Progenitor cell of endocrine pancreas (in vitro differentiated cells): ENCODE measurements at regions not wholly inside any gene's neighbourhood (a gene's known extent, or its start where the extent isn't known, plus 50 kb on each side); places are given as distances from the start of the nearest gene placed in this dataset.

ENCODE experiments used
- DNase-seq: peaks from one replicate; pipeline ENCODE4 v3.0.0; 2021; ENCODE audit warnings: low spot score; ENCODE audit not compliant: unreplicated experiment
- H3K27ac Mint-ChIP-seq: 2 replicates; pipeline ENCODE4 v1.8.0; 2021; ENCODE audit warnings: mild to moderate bottlenecking, moderate library complexity, mixed read lengths
- H3K27me3 Mint-ChIP-seq: 2 replicates; pipeline ENCODE4 v1.8.0; 2021; ENCODE audit warnings: mixed read lengths
- H3K36me3 Mint-ChIP-seq: 2 replicates; pipeline ENCODE4 v1.8.0; 2022; ENCODE audit warnings: mixed read lengths; ENCODE audit not compliant: insufficient read depth
- H3K4me1 Mint-ChIP-seq: 2 replicates; pipeline ENCODE4 v1.8.0; 2021; ENCODE audit warnings: low read depth, mixed read lengths
- H3K4me3 Mint-ChIP-seq: 2 replicates; pipeline ENCODE4 v1.8.0; 2021; ENCODE audit warnings: low read depth, mild to moderate bottlenecking, moderate library complexity, mixed read lengths
- H3K9me3 Mint-ChIP-seq: 2 replicates; pipeline ENCODE4 v1.8.0; 2021; ENCODE audit warnings: low read depth, mixed read lengths
- CTCF ChIP-seq: fragments of 200-600 bp; sonication (generic); IDR thresholded peaks from one replicate; pipeline ENCODE4 v1.5.0; 2021; ENCODE audit warnings: antibody characterized with exemption, mild to moderate bottlenecking; ENCODE audit not compliant: unreplicated experiment

GRCh38 chr11:17157761-17158160, 50.0 kb downstream of the PIK3C2A start:
- TF ChIP-seq CTCF, result no peak
- Mint-ChIP-seq H3K27me3 (no peaks in the 10 kb centered on the region), H3K36me3 (peaks cover 10% of the 10 kb centered on the region), H3K9me3 (no peaks in the 10 kb centered on the region), H3K4me3 (no peak overlapping the region), H3K27ac (no peak overlapping the region), H3K4me1 (peaks cover 14% of the 10 kb centered on the region)
- no peak for DNase-seq

- Mint-ChIP-seq H3K9me3 (no peaks in the 10 kb centered on the region), H3K27ac (peak overlapping the region; percentile 59), H3K36me3 (peaks cover 10% of the 10 kb centered on the region), H3K4me3 (no peak overlapping the region), H3K4me1 (peaks cover 14% of the 10 kb centered on the region), H3K27me3 (no peaks in the 10 kb centered on the region)
- TF ChIP-seq CTCF, result no peak
- DNase-seq, result no peak
Measured at GRCh38 chr11:17156283-17156682, 51.5 kb downstream of the PIK3C2A start.

GRCh38 chr11:17154409-17155159, 53.2 kb downstream of the PIK3C2A start:
- no peaks in the 10 kb centered on the region for H3K9me3 Mint-ChIP-seq
- peak overlapping the region; percentile 65 for H3K27ac Mint-ChIP-seq

GRCh38 chr11:17153757-17154156, 54.0 kb downstream of the PIK3C2A start:
- Mint-ChIP-seq H3K36me3 (peaks cover 10% of the 10 kb centered on the region), H3K4me3 (no peak overlapping the region), H3K4me1 (peaks cover 8% of the 10 kb centered on the region), H3K9me3 (no peaks in the 10 kb centered on the region), H3K27me3 (no peaks in the 10 kb centered on the region), H3K27ac (peak overlapping the region; percentile 58)
- DNase-seq, result no peak
- no peak for TF ChIP-seq CTCF

More at GRCh38 chr11:17154409-17155159, 53.2 kb downstream of the PIK3C2A start:
- Mint-ChIP-seq H3K4me1 (peaks cover 12% of the 10 kb centered on the region), H3K27me3 (no peaks in the 10 kb centered on the region), H3K36me3 (peaks cover 10% of the 10 kb centered on the region), H3K4me3 (no peak overlapping the region)
- DNase-seq, result no peak
- TF ChIP-seq CTCF, result no peak

GRCh38 chr11:17152306-17152705, 55.5 kb downstream of the PIK3C2A start:
- TF ChIP-seq CTCF, result no peak

More at GRCh38 chr11:17152306-17152705, 55.5 kb downstream of the PIK3C2A start:
- no peaks in the 10 kb centered on the region for H3K9me3 Mint-ChIP-seq
- H3K27ac Mint-ChIP-seq, result no peak overlapping the region
- H3K4me3 Mint-ChIP-seq, result no peak overlapping the region
- DNase-seq, result no peak
- peaks cover 13% of the 10 kb centered on the region for H3K36me3 Mint-ChIP-seq
- peaks cover 6% of the 10 kb centered on the region for H3K4me1 Mint-ChIP-seq
- H3K27me3 Mint-ChIP-seq, result no peaks in the 10 kb centered on the region
